CD1c-positive myeloid dendritic cell (primary cell): ENCODE measurements at regions not wholly inside any gene's neighbourhood (a gene's known extent, or its start where the extent isn't known, plus 50 kb on each side); places are given as distances from the start of the nearest gene placed in this dataset.

Source experiments
- DNase-seq: peaks from one replicate; pipeline ENCODE4 v3.0.0-alpha.2; 2016; ENCODE audit errors: extremely low spot score

GRCh38 chr11:128095466-128095981 lies 491.8 kb downstream of the ETS1 start:
- DNase-seq: peak; percentile 48

DNA sequence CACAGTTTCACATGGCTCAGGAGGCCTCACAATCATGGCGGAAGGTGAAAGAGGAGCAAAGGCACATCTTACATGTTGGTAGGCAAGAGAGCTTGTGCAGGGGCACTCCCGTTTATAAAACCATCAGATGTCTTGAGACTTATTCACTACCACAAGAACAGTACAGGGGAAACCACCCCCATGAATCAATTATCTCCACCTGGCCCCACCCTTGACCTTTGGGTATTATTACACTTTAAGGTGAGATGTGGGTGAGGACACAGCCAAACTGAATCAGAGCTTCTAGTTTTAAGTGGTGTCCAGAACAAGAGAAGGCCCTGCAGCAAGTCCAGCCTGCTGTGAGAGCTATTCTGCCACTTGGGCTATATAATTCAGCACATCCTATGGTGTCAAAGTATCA lies 493.7 kb downstream of the ETS1 start:
- no peak for DNase-seq

- DNase-seq: no peak
Observed at GRCh38 chr11:128089962-128090361, 497.4 kb downstream of the ETS1 start.

GRCh38 chr11:128086794-128087193 lies 500.6 kb downstream of the ETS1 start:
- no peak for DNase-seq

GRCh38 chr11:128085276-128085675 lies 502.1 kb downstream of the ETS1 start:
- DNase-seq: no peak

- no peak for DNase-seq
Observed at GRCh38 chr11:128082574-128082973, 504.8 kb downstream of the ETS1 start.

- DNase-seq: no peak
Observed at GRCh38 chr11:128069665-128070064, 517.7 kb downstream of the ETS1 start.

GRCh38 chr11:128067780-128068179 lies 519.6 kb downstream of the ETS1 start:
- no peak for DNase-seq

GRCh38 chr11:128066399-128066798 lies 521.0 kb downstream of the ETS1 start:
- no peak for DNase-seq

- DNase-seq: no peak
Observed at GRCh38 chr11:128061281-128061871, 526.0 kb downstream of the ETS1 start.

DNA sequence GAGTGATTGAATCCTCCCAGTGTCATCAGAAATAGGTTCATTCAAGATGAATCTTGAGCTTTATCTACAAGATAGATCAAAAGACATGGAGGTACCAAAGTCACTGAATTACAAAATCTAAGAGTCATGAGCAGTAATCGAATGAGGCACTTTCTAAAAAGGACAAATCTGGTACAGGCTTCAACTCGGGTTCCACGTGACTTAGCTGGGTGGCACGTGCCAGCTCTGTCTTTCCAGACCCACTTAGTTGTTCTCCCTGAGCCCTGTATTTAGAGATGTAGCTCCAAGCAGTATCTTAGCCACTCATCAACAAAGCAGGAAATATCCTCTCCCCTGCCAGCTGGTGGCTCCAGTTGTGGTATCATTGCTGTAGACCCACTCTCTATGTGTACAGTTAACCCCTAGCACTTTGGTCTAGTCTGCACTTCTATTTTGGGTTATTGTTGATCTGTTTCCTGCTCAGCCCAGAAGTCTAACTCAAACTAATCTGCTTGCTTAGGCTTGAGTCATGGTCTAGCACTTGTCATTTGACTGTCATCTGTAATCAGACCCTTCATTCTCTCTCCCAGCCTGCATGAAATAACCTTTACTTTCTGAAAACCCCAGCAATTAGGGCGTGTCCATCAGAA lies 528.7 kb downstream of the ETS1 start:
- no peak for DNase-seq

GRCh38 chr11:128057786-128058395 lies 529.5 kb downstream of the ETS1 start:
- DNase-seq: no peak

DNA sequence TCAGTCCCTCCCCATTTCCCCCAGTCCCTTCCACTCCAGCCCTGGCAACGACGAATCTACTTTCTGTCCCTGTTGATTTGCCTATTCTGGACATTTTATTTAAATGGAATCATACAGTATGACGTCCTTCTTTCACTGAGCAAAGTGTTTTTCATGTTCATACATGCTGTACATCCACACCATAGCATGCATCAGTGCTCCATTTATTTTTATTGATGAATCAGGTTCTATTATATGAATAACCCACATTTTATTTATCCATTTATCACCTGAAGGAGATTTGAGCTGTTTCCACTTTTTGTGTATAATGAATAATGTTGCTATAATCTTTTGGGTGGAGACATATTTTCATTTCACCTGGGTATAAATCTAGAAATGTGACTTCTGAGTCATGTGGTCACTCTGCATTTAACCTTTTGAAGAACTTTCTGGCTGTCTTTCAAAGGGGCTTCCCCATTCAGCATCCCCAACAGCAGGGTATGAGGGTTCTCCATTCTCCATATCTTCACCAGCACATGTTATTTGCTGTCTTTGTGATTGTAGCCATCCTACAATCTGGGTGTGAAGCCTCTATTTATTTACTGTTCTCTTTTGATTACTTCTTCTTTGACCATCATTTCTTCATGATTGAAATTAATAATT lies 531.7 kb downstream of the ETS1 start:
- no peak for DNase-seq

GRCh38 chr11:128053981-128054931 lies 533.1 kb downstream of the ETS1 start:
- DNase-seq: no peak

- DNase-seq: peak; percentile 35
Observed at GRCh38 chr11:128052912-128053641, 534.3 kb downstream of the ETS1 start.

- DNase-seq: no peak
Observed at GRCh38 chr11:128048121-128048520, 539.2 kb downstream of the ETS1 start.

DNA sequence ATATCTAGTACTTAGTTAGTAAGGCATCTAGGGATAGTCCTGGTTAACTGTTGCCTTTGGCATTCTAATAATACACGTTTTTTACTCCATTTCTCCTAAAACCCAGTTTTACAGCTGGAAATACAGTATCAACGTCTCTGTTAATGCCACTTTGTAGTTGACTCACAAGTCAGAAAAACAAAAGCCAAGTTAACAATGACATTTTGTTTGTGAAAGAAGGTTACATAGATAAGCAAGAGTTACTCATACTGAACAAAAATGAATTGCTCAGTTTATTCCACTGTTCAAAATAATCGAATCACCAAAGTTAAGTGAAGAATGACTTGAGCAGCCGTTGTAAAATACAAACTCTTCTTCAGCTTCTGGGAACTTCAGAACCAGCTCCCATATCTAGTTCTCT lies 540.3 kb downstream of the ETS1 start:
- no peak for DNase-seq

DNA sequence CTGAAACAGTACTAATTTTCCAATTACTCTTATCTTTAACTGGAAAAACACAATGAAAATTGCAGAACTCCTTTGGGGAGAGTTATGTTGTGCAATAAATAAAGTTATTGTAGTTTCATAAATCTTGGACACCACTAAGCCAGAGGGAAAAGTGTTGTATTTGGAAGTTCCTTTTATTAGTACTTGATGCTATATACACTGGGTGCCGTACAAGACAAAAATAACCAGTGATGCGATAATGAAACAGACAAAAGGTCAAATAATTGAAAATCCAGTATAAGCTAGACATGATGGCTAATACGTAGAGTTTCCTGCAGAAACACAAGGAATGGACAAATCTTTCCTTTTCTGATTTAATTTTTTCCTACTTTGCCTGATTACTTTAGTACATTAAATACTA lies 541.1 kb downstream of the ETS1 start:
- no peak for DNase-seq

DNA sequence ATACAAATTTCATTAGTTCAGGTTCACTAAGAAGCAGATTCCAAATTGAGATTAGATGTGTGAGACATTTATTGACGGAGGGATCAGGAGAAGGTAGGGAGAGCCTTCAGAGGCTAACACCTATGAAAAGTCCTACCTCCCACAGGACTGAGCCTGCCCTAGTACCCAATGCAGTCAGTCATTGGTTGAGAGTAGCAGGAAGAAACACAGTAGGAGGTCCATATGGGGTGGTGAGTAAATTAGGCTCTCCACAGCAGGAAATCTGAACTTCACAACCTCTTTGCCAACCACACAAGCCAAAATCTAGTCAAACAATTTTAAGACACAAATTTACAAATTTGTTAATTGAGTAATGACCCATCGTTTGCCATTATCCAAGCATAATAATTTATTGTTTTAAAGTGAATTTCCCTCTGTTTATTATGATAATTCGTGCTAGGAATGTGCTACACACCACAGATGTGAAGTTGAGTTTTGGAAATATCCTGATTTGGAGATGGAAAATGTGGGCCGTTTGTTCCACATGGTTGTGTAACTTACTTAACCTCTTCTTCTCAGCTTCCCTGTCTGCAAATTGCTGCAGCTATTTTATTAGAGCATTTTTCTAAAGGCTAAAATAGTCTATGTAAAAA lies 542.1 kb downstream of the ETS1 start:
- DNase-seq: no peak

- no peak for DNase-seq
Observed at GRCh38 chr11:128042290-128042751, 545.0 kb downstream of the ETS1 start.
